Kidney epithelial cell (primary cell): ENCODE measurements at regions not wholly inside any gene's neighbourhood (a gene's known extent, or its start where the extent isn't known, plus 50 kb on each side); places are given as distances from the start of the nearest gene placed in this dataset.

Experiments
- DNase-seq: peaks from one replicate; pipeline ENCODE4 v3.0.0-alpha.2; 2010; ENCODE audit warnings: low read depth
- H3K27me3 ChIP-seq: 2 replicates; pipeline ENCODE4 v1.6.0; 2011; ENCODE audit warnings: low read length; ENCODE audit not compliant: control insufficient read depth, insufficient read depth
- H3K36me3 ChIP-seq: 2 replicates; pipeline ENCODE4 v1.5.1; 2011; ENCODE audit warnings: low read length; ENCODE audit not compliant: control insufficient read depth, insufficient read depth
- H3K4me3 ChIP-seq: 2 replicates; pipeline ENCODE4 v1.5.1; 2011; ENCODE audit warnings: low read depth, mild to moderate bottlenecking, control low read depth, low read length
- TF ChIP-seq, protein P1 (sequence below): IDR thresholded peaks from 2 replicates; pipeline ENCODE4 v1.5.1; 2011; ENCODE audit warnings: mild to moderate bottlenecking, moderate library complexity, low read length, control low read depth, inconsistent platforms; ENCODE audit not compliant: insufficient read depth, poor library complexity, severe bottlenecking

DNA sequence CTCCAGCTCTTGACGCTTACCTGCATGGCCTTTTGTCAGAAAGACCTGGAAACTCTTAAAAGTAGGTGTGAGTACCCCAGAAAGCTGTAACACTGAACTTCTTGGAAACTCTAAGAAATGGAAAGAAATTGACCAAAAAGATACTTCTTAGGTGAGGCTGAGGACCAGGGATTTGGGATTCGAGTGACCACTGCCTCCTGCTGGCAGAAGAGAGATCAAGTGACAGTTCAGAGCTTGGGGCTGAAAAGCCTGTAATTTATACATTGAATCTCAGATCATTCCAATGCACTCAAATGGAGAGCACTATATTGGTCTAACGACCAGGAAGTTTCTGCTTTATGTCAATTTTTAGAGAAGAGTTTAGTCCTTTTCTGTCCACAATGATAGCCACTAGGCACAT, 204.6 kb downstream of the PDGFRA start:
- TF ChIP-seq, protein P1, sequence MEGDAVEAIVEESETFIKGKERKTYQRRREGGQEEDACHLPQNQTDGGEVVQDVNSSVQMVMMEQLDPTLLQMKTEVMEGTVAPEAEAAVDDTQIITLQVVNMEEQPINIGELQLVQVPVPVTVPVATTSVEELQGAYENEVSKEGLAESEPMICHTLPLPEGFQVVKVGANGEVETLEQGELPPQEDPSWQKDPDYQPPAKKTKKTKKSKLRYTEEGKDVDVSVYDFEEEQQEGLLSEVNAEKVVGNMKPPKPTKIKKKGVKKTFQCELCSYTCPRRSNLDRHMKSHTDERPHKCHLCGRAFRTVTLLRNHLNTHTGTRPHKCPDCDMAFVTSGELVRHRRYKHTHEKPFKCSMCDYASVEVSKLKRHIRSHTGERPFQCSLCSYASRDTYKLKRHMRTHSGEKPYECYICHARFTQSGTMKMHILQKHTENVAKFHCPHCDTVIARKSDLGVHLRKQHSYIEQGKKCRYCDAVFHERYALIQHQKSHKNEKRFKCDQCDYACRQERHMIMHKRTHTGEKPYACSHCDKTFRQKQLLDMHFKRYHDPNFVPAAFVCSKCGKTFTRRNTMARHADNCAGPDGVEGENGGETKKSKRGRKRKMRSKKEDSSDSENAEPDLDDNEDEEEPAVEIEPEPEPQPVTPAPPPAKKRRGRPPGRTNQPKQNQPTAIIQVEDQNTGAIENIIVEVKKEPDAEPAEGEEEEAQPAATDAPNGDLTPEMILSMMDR = peak; percentile 28
- Histone ChIP-seq H3K4me3 (no peak overlapping the region), H3K36me3 (no peaks in the 10 kb centered on the region), H3K27me3 (peaks cover 3% of the 10 kb centered on the region)
- no peak for DNase-seq

DNA sequence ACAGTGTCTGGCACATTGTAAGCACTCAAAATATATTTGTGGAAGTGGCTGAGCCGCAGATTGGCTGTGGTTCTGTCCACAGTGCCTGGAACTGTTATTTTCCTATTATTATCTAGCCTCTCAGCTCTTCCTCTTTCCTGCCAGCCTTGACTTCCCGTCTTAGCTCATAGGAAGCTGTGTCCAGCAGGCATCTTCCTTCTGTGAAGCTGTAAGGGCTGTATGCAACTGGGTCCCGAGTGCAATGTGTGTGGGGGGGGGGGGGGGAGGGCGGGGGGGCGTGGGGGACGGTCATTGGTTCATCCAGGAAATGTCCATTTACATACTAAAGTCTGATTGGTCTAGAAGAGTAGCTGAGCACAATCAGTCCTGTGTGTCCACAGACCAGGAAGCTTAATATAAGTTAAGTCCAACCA, 210.7 kb downstream of the PDGFRA start:
- TF ChIP-seq, protein P1 = no peak
- peaks cover 3% of the 10 kb centered on the region for H3K27me3 ChIP-seq
- H3K4me3 ChIP-seq = no peak overlapping the region
- no peaks in the 10 kb centered on the region for H3K36me3 ChIP-seq
- no peak for DNase-seq

DNA sequence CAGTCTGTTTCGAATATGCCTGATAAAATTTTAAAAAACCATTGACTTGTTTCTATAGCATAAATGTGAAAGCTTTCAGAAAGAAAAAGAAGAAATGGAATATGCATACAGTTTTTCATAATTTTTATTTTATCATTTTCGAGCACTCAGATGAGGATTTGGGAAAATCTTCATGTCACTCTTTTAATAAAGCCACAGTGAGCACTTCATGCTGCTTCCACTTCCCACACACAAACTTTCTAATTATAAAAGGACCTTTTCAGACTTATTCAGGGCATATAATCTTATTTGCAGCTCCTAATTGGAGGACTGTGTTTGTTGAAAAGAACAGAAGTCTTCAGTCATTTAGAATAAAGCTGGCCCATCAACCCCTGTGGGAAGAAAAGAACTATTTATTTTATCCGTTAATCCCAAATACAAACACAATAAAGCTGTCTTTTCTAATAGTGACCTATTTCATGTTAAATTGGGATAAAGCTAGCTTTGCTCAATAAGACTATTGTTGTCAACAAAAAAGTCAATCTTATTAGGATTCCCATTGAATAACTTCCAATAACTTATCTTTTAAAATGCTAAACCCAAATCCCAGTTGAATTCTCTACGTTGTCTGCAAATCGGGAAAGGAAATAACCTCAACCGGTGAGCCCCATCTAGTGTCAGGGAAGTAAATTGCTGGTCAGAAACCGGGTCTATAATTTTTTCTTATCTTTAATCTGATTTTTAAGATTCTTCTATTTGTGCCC, 211.5 kb downstream of the PDGFRA start:
- Histone ChIP-seq H3K27me3 (no peaks in the 10 kb centered on the region), H3K36me3 (no peaks in the 10 kb centered on the region), H3K4me3 (no peak overlapping the region)
- TF ChIP-seq, protein P1 = peak; percentile 54
- DNase-seq = no peak

DNA sequence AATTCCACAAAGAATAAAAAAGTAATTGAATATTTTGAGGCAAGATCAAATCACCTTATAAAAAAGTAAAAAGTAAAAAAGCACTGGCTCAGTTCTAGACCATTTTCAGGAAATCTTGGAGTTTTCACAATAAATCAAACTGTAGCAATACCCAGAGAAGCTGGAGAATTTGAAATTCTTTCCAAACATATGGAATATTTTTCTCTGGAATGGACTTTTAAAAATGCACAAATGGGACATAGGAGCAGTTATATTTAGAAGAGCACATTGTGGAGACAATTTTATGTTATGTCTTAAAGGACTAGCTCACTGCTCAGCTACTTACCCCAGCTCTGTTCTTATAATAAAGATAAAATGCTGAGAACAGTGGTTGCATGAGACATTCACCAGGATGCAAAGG, 211.9 kb upstream of the KIT start:
- TF ChIP-seq, protein P1 = no peak
- no peaks in the 10 kb centered on the region for H3K36me3 ChIP-seq
- no peaks in the 10 kb centered on the region for H3K27me3 ChIP-seq
- no peak for DNase-seq
- no peak overlapping the region for H3K4me3 ChIP-seq

- no peak overlapping the region for H3K4me3 ChIP-seq
- no peak for DNase-seq
- TF ChIP-seq, protein P1 = no peak
Observed at GRCh38 chr4:54446581-54446980, 211.2 kb upstream of the KIT start.

DNA sequence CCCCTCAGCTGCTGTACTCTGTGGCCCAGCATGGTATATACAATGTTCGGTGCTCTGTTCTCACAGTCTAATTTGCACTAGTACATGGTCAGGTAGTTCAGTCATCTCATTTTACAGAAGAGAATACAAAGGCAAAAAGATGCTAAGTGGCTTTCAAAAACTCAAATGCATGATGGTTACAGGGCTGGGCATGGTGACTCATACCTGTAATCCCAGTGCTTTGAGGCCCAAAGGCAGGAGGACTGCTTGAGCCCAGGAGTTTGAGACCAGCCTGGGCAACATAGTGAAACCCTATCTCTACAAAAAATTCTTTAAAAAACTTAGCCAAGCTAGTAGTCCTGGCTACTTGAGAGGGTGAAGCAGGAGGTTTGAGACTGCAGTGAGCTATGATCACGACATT, 210.5 kb upstream of the KIT start:
- Histone ChIP-seq H3K27me3 (no peaks in the 10 kb centered on the region), H3K4me3 (no peak overlapping the region), H3K36me3 (no peaks in the 10 kb centered on the region)
- DNase-seq = no peak
- TF ChIP-seq, protein P1 = no peak

More at GRCh38 chr4:54446581-54446980, 211.2 kb upstream of the KIT start:
- Histone ChIP-seq H3K36me3 (no peaks in the 10 kb centered on the region), H3K27me3 (no peaks in the 10 kb centered on the region)
